PC-9 (cell line): ENCODE measurements at regions not wholly inside any gene's neighbourhood (a gene's known extent, or its start where the extent isn't known, plus 50 kb on each side); places are given as distances from the start of the nearest gene placed in this dataset.

Experiments
- BruUV-seq: library from RNA; stranded (reverse); fragments of 400-500 nt; replicated peaks from 2 replicates; lab custom pipeline; 2021; lab: Mats Ljungman, UMichigan
- CTCF ChIA-PET: fragments of 300-600 bp; sonication (Branson Sonifier 250); formaldehyde crosslinking; loops from one replicate; lab custom pipeline; 2022; ENCODE audit warnings: antibody characterized with exemption; lab: Charles Lee
- POLR2A ChIA-PET: fragments of 300-600 bp; sonication (Branson Sonifier 250); formaldehyde crosslinking; loops from one replicate; lab custom pipeline; 2022; ENCODE audit warnings: antibody characterized with exemption; ENCODE audit not compliant: unreplicated experiment; lab: Charles Lee
- DNase-seq, 2 experiments: peaks; one replicate each; pipeline versions ENCODE4 v3.0.0 to v3.0.0-alpha.2; 2015 to 2022; ENCODE audit warnings: mixed read lengths in 1 of 2
- H2AFZ ChIP-seq: fragments of 200-600 bp; sonication (generic); 2 replicates; pipeline ENCODE4 v1.8.1; 2017; ENCODE audit warnings: antibody characterized with exemption
- H3F3A ChIP-seq: fragments of 200-600 bp; sonication (generic); 2 replicates; pipeline ENCODE4 v1.8.1; 2017; ENCODE audit warnings: antibody characterized with exemption, mild to moderate bottlenecking, low read depth; ENCODE audit not compliant: insufficient read depth
- H3K27ac ChIP-seq: fragments of 200-600 bp; sonication (generic); 2 replicates; pipeline ENCODE4 v1.6.1; 2016; ENCODE audit warnings: mixed run types
- H3K27me3 ChIP-seq: fragments of 200-600 bp; sonication (generic); 2 replicates; pipeline ENCODE4 v1.6.1; 2016; ENCODE audit warnings: low read depth, mixed run types; ENCODE audit not compliant: insufficient read depth
- H3K36me3 ChIP-seq: fragments of 200-600 bp; sonication (generic); 2 replicates; pipeline ENCODE4 v1.6.1; 2016; ENCODE audit warnings: low read depth, mixed run types
- H3K4me1 ChIP-seq: fragments of 200-600 bp; sonication (generic); replicated peaks from 2 replicates; pipeline ENCODE4 v1.6.1; 2016; ENCODE audit warnings: mixed run types; ENCODE audit not compliant: insufficient read depth
- H3K4me2 ChIP-seq: fragments of 200-600 bp; sonication (generic); 2 replicates; pipeline ENCODE4 v1.6.1; 2017; ENCODE audit warnings: mixed run types
- H3K4me3 ChIP-seq: fragments of 200-600 bp; sonication (generic); 2 replicates; pipeline ENCODE4 v1.6.1; 2016; ENCODE audit warnings: mixed run types
- H3K79me2 ChIP-seq: fragments of 200-600 bp; sonication (generic); 2 replicates; pipeline ENCODE4 v1.6.1; 2017; ENCODE audit warnings: low read depth, mixed run types
- H3K9me2 ChIP-seq: fragments of 200-600 bp; sonication (generic); 2 replicates; pipeline ENCODE4 v1.8.1; 2017; ENCODE audit warnings: mild to moderate bottlenecking; ENCODE audit not compliant: insufficient read depth
- H3K9me3 ChIP-seq: fragments of 200-600 bp; sonication (generic); 2 replicates; pipeline ENCODE4 v1.8.1; 2016; ENCODE audit warnings: low read depth; ENCODE audit not compliant: insufficient read depth
- H4K20me1 ChIP-seq: fragments of 200-600 bp; sonication (generic); 2 replicates; pipeline ENCODE4 v1.8.1; 2017; ENCODE audit not compliant: insufficient read depth
- CTCF ChIP-seq: fragments of 200-600 bp; sonication (generic); conservative IDR thresholded peaks from 2 replicates; pipeline ENCODE4 v1.6.1; 2017; ENCODE audit warnings: mixed run types, antibody characterized with exemption, mild to moderate bottlenecking, moderate library complexity
- EZH2 ChIP-seq: fragments of 200-600 bp; sonication (generic); IDR thresholded peaks from 2 replicates; pipeline ENCODE4 v1.8.0; 2017; ENCODE audit warnings: antibody characterized with exemption, low read depth
- intact Hi-C: fragments of 100-400 bp; cut with micrococcal nuclease; formaldehyde crosslinking; loops from one replicate; pipeline ENCODE4 v1.10.0; 2022; ENCODE audit not compliant: unreplicated experiment

DNA sequence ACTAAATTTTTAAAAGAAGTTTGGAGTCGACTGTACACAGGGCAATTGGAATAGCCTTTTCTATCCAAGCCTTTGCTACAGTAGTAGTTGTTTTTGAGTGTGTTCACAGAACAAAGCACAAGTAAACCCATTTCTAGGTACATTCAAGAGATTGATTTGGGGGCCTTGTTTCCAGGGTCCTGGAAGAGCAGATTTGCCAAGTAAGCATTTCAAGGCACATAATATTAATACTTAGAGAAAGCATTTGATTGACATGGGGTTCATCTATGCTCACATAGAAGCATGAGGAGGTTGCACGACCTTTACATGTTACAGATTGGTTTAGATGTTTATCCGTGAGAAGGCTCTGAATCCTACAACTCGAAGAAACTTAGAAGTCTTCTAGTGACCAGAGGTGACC, 324.1 kb downstream of the MYCN start:
- H3K36me3 ChIP-seq, result no peaks in the 10 kb centered on the region
- no peaks in the 10 kb centered on the region for H3K4me1 ChIP-seq
- no peak overlapping the region for H3K4me2 ChIP-seq
- H4K20me1 ChIP-seq, result no peaks in the 10 kb centered on the region
- H3K27me3 ChIP-seq, result peaks cover 29% of the 10 kb centered on the region; the same call in 1 of the 2 replicates
- no peak overlapping the region for H2AFZ ChIP-seq
- no peak overlapping the region for H3K4me3 ChIP-seq
- ChIA-PET POLR2A (no interaction called here), CTCF (no interaction called here)
- H3K9me2 ChIP-seq, result no peaks in the 10 kb centered on the region
- BruUV-seq, result no TSS peak
- no peak for TF ChIP-seq EZH2
- no peak for TF ChIP-seq CTCF
- H3F3A ChIP-seq, result no peaks in the 10 kb centered on the region
- H3K9me3 ChIP-seq, result no peaks in the 10 kb centered on the region
- no peak for DNase-seq
- H3K79me2 ChIP-seq, result no peaks in the 10 kb centered on the region
- H3K27ac ChIP-seq, result no peak overlapping the region
- intact Hi-C loops, result no loop called here

- intact Hi-C loops, result no loop called here
- ChIA-PET CTCF (interaction anchor here (0.5 kb wide), 1 partner anchor 241 kb away, joined by 3 read pairs; no protein-coding TSS in a partner anchor), POLR2A (no interaction called here)
- H3K4me1 ChIP-seq, result no peaks in the 10 kb centered on the region
- H2AFZ ChIP-seq, result no peak overlapping the region
- H3K9me3 ChIP-seq, result no peaks in the 10 kb centered on the region
- H3K79me2 ChIP-seq, result no peaks in the 10 kb centered on the region
- no peaks in the 10 kb centered on the region for H3K36me3 ChIP-seq
- H3K27ac ChIP-seq, result no peak overlapping the region
- no peak overlapping the region for H3K4me3 ChIP-seq
- DNase-seq, result no peak
- no TSS peak for BruUV-seq
- no peaks in the 10 kb centered on the region for H4K20me1 ChIP-seq
- no peak for TF ChIP-seq EZH2
- TF ChIP-seq CTCF, result no peak
- H3F3A ChIP-seq, result no peaks in the 10 kb centered on the region
- H3K4me2 ChIP-seq, result no peak overlapping the region
- no peaks in the 10 kb centered on the region for H3K9me2 ChIP-seq
- H3K27me3 ChIP-seq, result peaks cover 32% of the 10 kb centered on the region; the same call in 1 of the 2 replicates
These were observed 323.0 kb downstream of the MYCN start for GRCh38 chr2:16263241-16263890.

DNA sequence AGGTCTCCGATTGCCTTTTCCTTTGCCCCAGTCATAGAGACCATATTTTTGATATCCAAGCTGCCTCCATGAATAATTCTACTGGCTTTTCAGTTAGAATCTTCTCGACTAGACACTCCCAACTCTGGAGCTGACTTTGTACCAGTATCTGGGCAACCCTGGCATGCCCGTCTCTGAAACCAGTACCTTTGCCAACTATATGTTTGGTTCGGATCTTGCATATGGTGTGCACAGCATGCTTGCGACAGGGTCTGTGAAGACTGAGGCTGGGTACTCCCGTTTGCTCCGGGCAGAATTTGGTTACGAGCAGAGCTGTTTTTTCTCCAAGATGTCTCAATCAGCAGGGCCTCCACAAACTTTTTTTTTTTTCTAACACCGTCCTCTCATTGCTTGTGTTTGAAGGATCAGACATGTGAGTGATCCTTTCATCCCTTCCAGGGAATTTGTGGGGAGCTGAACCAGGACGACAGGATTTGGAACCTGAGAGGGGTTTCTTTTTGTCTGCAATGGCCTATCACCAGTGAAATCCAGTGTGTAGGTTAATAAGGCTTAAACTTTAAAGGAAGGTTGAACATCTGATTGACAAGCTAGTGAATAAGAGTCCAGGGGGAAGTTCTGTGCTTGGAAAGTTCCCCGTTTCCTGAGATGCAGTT, 322.3 kb downstream of the MYCN start:
- ChIA-PET POLR2A (no interaction called here), CTCF (no interaction called here)
- intact Hi-C loops, result no loop called here
- DNase-seq, result no peak
- Histone ChIP-seq H3K4me1 (no peaks in the 10 kb centered on the region), H3K4me3 (no peak overlapping the region), H3K36me3 (no peaks in the 10 kb centered on the region), H3K27me3 (peaks cover 37% of the 10 kb centered on the region; the same call in 1 of the 2 replicates), H3K27ac (no peak overlapping the region), H2AFZ (no peak overlapping the region), H3K79me2 (no peaks in the 10 kb centered on the region), H3F3A (no peaks in the 10 kb centered on the region), H3K9me2 (no peaks in the 10 kb centered on the region), H3K9me3 (no peaks in the 10 kb centered on the region), H4K20me1 (no peaks in the 10 kb centered on the region), H3K4me2 (no peak overlapping the region)
- no peak for TF ChIP-seq EZH2
- BruUV-seq, result no TSS peak
